MM.1S (cell line): ENCODE measurements at regions not wholly inside any gene's neighbourhood (a gene's known extent, or its start where the extent isn't known, plus 50 kb on each side); places are given as distances from the start of the nearest gene placed in this dataset.

ENCODE experiments used
- EZH2 ChIP-seq: fragments of 300-600 bp; sonication (generic); optimal IDR thresholded peaks from 2 replicates; pipeline ENCODE3; 2017; ENCODE audit warnings: low read depth, mild to moderate bottlenecking, antibody characterized with exemption, low read length, mixed read lengths
- EZH2phosphoT487 ChIP-seq: fragments of 300-600 bp; sonication (generic); IDR thresholded peaks from 2 replicates; pipeline ENCODE4 v1.6.1; 2018; ENCODE audit warnings: antibody characterized with exemption, low read length
- TF ChIP-seq, protein P1 (sequence below): fragments of 300-600 bp; sonication (generic); IDR thresholded peaks from 2 replicates; pipeline ENCODE4 v1.5.1; 2016; ENCODE audit warnings: antibody characterized with exemption, low read length, mixed read lengths

DNA sequence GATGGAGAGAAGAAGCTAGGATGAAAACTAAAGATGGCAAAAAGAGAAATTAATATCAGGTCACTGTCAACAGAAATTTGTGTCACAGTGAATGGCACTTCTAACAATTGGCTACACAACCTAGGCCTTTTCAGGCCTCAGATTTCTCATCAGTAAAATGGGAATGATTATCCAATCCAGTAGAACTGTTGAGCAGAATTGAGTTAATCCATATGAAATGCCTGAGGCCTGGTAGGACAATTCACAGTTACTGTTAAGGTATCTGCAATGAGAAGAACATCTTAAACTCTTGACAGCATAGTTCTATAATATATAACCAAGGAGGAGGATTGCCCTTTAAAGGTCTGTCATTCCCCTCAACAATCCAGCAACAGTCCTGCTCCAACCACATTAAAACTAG, 217.9 kb upstream of the ZNF217 start:
- TF ChIP-seq, protein P1, sequence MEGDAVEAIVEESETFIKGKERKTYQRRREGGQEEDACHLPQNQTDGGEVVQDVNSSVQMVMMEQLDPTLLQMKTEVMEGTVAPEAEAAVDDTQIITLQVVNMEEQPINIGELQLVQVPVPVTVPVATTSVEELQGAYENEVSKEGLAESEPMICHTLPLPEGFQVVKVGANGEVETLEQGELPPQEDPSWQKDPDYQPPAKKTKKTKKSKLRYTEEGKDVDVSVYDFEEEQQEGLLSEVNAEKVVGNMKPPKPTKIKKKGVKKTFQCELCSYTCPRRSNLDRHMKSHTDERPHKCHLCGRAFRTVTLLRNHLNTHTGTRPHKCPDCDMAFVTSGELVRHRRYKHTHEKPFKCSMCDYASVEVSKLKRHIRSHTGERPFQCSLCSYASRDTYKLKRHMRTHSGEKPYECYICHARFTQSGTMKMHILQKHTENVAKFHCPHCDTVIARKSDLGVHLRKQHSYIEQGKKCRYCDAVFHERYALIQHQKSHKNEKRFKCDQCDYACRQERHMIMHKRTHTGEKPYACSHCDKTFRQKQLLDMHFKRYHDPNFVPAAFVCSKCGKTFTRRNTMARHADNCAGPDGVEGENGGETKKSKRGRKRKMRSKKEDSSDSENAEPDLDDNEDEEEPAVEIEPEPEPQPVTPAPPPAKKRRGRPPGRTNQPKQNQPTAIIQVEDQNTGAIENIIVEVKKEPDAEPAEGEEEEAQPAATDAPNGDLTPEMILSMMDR, result no peak
- no peak for TF ChIP-seq EZH2
- no peak for TF ChIP-seq EZH2phosphoT487
